GM18867 (cell line): ENCODE measurements at regions not wholly inside any gene's neighbourhood (a gene's known extent, or its start where the extent isn't known, plus 50 kb on each side); places are given as distances from the start of the nearest gene placed in this dataset.
"Not testable (repeated sequence)": the region's sequence is repeated elsewhere in the genome, so short reads cannot be mapped to it uniquely, and the experiment has no call there.

Experiments
- ATAC-seq: cut with Tn5 transposase; IDR thresholded peaks from one replicate; pipeline ENCODE4 v1.9.1; 2021; ENCODE audit warnings: mild to moderate bottlenecking, moderate library complexity; ENCODE audit not compliant: unreplicated experiment

DNA sequence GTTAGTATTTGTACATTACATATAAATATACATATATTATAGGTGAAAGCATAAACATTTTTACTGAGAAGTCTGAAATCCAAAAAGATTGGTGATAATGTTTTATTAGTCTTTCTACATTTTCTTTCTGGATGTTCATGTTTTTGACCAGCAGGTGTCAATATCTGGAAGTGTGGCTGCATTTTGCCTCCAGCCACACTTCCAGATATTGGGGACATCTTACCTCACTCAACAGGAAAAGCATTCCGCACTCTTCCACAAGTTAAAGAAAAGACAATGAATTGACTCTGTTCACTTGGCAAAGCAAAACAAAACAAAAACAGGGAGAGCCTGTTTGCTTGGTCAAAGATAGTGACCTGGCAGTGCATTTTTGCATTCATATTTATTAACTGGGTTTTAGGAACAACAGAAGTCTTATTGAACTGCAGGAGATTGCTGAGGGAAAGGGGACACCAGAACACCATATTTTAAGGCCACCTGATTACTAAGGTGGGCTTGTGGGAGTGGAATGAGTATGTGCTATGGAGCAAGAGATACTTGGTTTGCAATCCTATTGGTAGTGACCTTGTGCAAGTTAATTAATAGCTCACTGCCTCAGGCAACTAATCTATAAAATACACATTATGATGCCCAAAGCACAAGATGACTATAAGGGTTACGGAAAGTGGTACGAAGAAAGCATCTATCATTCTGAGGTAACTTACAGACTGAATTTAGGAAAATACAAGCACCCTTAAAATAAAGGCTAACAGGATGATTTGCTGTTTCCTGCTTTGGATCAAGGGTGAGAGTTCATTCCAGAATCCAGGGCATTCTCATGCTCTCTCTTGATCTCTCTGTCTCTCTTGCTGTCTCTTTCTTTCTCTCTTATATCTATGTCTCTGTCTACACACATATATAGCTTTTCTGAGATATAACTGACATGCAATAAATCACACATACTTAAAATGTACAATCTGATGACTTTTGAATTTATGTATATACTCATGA is 389.9 kb upstream of the EMCN start:
- no peak for ATAC-seq

DNA sequence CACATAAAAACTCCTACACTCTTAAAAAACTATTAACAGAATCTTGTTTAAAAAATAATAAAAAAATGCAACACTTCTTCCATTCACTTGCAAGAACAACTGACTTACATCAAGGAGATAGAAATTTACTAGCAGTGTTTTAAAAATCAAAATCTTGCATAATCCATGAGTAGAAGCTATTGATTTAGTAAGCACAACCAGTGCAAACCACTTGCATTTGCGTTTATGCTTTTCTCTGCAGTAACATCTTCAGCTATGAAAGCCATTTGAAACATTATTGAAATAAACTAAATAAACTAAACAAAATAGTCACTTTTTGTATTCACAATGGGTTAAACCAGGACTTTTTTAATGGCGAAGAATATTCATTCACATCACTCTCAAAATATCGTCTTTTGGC is 389.2 kb upstream of the EMCN start:
- ATAC-seq, result no peak

- ATAC-seq, result not testable (repeated sequence)
These were observed 383.1 kb upstream of the EMCN start for GRCh38 chr4:100900945-100901344.

DNA sequence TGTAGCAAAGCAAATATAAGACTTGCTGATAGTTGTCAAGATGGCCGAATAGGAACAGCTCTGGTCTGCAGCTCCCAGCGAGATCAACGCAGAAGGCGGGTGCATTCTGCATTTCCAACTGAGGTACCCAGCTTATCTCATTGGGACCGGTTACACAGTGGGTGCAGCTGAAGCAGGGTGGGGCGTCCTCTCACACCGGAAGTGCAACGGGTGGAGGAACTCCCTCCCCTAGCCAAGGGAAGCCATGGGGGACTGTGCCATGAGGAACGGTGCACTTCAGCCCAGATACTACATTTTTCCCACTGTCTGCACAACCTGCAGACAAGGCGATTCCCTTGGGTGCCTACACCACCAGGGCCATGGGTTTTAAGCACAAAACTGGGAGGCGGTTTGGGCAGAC is 382.3 kb upstream of the EMCN start:
- no peak for ATAC-seq

GRCh38 chr4:100898844-100899243 is 381.0 kb upstream of the EMCN start:
- no peak for ATAC-seq

- peak; percentile 96 for ATAC-seq
These were observed 377.9 kb upstream of the EMCN start for GRCh38 chr4:100895556-100896197.

DNA sequence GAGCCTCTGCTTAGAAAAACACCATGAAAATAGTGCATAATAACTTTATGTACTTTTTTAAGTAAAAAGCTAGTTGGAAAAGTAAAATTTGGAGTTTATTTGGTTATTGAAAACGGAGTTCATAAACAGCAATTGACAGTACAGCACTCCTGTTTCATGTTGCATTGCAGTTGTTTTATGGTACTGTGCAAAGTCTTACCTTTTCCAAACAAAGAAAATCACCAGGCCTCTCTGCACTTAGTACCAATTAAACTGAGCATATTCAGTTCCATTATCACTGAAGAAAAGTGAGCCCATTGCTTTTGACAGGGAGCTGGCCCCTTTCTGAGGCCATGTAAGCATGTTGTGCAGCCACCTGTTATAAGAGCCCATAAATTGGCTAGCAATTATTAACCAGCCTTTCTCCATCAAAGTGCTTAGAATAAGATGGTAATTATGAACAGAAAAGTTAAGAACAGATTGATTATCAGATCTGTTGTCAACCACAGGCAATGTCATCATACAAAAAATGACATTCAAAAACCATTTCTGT is 376.6 kb upstream of the EMCN start:
- no peak for ATAC-seq

DNA sequence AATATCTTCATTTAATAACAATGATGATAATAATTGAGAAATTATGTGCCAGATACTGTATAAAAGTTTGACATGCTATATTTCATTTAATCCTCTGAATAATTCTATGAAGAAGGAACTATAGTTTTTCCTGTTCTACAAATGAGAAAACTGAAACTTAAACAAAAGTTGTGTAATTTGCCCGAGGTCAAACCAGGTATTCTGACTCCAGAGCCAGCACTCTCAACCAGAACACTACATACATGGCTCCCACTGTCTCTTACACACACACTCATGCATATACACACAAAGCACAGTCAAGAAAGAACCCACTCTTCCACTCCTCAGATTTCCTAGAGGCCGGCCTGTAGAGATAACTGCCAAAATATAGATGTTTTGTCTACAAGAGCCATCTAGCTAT is 374.0 kb upstream of the EMCN start:
- ATAC-seq, result no peak

- ATAC-seq, result no peak
These were observed 372.1 kb upstream of the EMCN start for GRCh38 chr4:100889898-100890297.

GRCh38 chr4:100889401-100889800 is 371.6 kb upstream of the EMCN start:
- ATAC-seq, result peak; percentile 61

DNA sequence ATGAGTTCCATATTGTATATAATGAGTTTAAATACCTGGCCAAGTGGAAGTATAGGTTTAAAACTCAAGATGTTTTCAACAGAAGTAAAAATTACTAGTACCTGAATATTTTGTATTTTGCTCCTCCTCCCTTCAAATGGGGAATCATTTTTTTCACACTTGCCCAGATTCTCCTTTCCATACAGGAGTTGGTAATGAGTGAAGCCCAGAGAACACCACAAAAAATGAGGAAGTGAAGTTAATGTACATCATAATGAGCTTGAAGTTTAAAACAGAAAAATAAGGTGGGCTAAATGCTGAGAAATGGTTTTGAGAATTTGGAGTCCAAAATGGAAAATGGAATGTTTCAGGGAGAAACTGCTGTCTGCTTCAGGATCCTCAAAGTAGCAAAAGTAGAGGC is 364.8 kb upstream of the EMCN start:
- no peak for ATAC-seq

DNA sequence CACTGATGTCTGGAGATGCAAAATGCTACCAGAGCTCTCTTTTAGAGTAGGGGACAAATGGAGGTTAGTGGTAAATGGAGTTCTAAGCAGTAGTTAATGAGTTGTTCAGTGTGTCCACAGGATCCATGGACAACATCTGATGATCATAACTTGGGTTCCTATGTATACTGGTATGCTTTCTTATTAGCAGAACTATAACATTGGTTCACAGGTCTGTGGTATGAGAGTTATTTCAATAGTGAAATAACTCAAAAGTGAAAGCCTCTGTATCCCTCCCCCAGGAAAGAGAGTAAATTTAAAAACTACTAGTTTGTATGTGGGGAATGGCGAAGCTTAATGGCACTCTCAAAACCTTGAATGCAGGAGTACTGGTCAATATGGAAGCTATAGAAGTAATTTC is 363.5 kb upstream of the EMCN start:
- no peak for ATAC-seq

DNA sequence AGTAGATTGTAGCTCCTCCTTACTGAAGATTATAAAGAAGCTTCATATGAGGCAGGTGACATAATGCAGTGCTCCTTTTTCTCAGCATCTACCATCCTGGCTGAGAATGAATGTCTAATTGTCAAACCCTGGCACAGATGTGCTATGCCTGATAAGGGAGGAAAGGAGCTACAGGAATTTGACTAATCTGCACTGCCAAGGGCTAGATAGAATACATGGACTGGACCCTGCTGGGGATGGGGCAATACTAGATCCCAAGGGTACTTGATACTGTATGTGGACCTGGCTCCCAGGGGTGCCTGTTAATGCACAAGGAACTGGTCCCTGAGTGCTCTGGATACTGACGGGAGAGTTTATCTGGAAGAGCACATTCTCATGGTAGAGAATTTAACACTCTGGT is 362.2 kb upstream of the EMCN start:
- ATAC-seq, result no peak

- no peak for ATAC-seq
These were observed 361.6 kb upstream of the EMCN start for GRCh38 chr4:100879471-100879870.

GRCh38 chr4:100876546-100876945 is 358.7 kb upstream of the EMCN start:
- ATAC-seq, result no peak

GRCh38 chr4:100875296-100876068 is 357.7 kb upstream of the EMCN start:
- ATAC-seq, result no peak

- ATAC-seq, result no peak
These were observed 355.0 kb upstream of the EMCN start for GRCh38 chr4:100872811-100873210.

DNA sequence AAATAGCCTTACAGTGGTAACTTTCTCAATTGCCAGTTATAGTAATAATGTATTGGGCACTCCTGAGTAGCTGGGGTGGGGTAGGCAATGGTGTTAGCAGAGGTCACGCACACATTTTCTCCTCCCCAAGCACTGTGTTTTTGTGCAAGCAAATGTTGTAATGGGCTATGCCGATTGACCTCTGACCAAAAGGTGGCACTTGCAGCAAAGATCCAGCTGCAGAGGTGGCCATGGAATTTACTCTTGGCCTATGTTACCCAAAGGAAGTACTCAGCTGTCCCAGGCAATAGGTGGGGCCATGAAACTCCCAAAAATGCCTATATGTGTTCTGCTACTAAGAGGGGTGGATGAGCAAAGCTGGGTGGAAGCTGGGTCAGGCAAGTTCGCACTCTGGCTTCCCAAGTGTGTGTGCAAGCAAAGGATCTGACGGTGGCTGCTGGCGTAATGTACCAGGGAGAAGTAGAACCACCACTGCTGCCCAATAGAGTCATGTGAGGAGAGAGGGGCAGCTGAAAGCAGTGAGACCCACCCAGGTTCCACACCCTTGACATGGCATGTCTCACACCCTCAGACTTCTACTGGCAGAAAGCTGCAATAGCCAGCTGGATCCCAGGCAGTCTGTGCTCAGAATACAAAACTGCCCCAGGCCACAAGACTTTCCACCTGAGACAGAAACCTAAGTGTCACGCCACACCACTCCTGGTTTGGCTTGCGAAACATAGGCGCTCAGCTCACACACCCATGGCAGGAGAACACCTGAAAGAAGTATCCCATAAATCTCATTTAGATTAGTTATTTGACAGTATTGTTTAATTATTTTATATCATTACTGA is 353.3 kb upstream of the EMCN start:
- ATAC-seq, result no peak

- ATAC-seq, result no peak
These were observed 351.5 kb upstream of the EMCN start for GRCh38 chr4:100869276-100869675.

DNA sequence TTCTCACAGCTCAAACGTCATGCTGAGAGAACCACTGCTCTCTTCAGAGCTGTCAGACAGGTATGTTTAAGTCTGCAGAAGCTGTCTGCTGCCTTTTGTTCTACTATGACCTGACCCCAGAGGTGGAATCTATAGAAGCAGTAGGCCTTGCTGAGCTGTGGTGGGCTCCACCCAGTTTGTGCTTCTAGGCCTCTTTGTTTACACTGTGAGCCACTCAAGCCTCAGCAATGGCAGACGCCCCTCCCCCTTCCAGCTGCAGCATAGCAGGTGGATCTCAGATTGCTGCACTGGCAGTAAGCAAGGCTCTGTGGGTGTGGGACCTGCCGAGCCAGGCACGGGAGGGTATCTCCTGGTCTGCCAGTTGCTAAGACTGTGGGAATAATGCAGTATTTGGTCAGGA is 350.5 kb upstream of the EMCN start:
- ATAC-seq, result not testable (repeated sequence)
